ENCODE measurements at regions not wholly inside any gene's neighbourhood (a gene's known extent, or its start where the extent isn't known, plus 50 kb on each side); places are given as distances from the start of the nearest gene placed in this dataset.

- no peak for TF ChIP-seq ZNF586 (CRISPR knock-in tag; conservative IDR thresholded peaks at IDR 0.05)
- TF ChIP-seq NR1H2 (CRISPR knock-in tag; IDR thresholded peaks at IDR 0.05) = no peak
- no peak for TF ChIP-seq NBN (IDR thresholded peaks at IDR 0.05; ENCODE audit: low read depth)
- no peak for TF ChIP-seq EP300 (IDR thresholded peaks at IDR 0.05; ENCODE audit: low read length)
Observed at GRCh38 chr11:22466351-22466750, 128.2 kb downstream of the SLC17A6 start.
